Amniotic stem cell (primary cell): ENCODE measurements at regions not wholly inside any gene's neighbourhood (a gene's known extent, or its start where the extent isn't known, plus 50 kb on each side); places are given as distances from the start of the nearest gene placed in this dataset.
A peak's percentile ranks its signal among the peaks of the same experiment; 100 is the strongest.

ENCODE experiments used
- DNase-seq: peaks from one replicate; lab custom pipeline; 2025; lab: John Stamatoyannopoulos, UW

DNA sequence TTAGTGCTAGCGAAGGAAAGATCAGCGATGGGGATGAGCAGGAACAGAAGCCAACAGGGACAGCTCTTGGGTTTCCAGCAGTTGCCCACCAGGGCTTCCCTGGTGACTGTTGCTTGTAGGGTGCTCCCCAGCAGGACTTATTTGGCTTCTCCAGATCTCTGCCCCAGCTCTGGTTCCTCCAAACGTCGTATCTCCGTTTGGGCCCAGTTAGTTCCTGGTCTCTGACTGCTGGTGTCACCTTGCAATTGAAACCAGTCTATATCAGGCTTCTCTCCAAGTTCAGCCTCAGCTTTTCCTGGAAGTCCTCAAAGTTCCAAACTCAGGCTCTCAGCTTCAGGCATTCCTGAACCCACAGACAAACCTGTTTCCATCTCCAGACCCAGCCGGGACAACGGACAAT, 70.8 kb upstream of the NXT1 start:
- no peak for DNase-seq

DNA sequence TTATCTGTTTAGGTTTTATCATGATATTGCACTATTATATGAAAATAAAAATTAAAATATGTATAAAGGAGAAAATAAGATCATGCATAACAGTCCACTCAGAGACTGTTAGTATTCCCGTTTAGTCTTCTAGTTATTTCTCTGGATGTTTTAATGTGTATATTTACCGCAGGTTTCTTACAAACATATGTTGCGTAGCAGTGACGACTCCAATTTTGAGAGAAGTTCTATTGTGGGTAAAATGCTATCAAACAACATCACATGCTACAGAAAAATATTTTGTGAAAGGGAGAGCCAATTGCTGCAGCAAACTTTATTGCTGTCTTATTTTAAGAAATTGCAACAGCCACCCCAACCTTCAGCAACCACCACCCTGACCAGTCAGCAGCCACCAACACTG, 72.4 kb upstream of the NXT1 start:
- DNase-seq = no peak

DNA sequence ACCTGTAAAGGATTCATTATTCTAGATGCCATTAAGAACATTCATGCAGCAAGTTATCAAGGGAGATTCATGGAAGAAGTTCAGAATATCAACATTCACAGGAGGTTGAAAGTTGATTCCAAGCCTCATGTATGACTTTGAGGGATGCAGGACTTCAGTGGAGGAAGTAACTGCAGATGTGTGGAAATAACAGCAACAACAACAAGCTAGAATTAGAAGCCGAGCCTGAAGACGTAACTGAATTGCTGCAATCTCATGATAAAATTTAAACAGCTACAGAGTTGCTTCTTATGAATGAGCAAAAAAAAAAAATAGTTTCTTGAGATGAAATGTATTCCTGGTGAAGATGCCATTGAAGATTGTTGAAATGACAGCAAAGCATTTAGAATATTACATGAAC, 73.3 kb upstream of the NXT1 start:
- no peak for DNase-seq

DNA sequence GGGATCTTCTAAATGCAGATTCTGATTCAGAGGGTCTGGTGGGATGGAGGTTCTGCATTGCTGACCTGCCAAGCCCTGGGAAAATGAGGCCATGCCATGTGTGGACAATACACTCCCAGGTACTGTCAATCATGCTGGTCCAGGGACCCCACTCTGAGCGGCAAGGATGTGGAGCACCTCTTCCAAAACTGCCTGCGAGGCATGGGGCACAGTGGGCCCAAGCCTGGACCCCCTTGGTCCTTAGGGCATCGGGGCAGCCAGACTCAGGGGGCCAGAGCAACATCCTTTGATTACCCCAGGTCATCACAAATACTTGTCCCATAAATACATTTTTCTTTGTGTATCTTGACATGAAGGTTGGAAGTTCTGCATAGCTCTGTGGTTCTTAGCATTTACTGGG, 76.8 kb upstream of the NXT1 start:
- DNase-seq = no peak

DNA sequence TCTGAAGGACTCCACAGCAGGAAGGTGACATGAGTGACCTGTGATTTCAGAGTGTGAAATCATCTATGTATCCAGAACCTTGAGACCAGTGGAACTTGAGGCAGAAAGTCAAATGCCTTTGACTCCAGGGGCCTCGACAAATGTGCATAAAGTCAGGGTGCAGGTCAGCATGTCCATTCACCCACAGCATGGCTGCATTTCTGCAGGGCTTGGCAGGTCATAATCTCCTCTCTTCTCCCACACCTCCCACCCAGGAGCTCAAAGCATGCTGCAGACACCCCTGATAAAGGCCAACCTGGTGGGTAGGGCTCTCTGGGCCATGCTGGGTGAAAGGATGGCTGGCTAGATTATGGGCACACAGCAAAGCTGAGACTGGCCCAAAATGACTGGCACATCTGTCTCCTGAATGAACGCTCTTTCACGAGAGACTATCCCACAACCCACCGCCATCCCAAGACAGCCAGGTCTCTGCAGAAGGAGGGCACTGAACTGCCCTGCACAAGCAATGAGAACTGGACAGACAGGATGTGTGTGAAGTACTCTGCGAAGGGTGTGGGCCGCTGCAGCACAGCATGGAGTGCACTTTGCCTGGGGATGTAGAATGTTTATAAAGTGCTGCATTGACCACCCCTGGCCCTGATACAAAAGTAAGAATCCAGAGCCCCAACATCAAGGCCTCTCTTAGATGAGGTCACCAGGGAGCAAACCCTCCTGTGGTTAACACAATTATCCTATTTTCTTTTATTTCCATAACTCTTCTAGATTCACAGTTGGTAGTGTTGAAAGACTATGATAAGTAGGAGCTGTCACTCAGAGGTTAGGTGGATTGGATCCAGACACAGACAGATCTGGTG, 78.2 kb upstream of the NXT1 start:
- no peak for DNase-seq

DNA sequence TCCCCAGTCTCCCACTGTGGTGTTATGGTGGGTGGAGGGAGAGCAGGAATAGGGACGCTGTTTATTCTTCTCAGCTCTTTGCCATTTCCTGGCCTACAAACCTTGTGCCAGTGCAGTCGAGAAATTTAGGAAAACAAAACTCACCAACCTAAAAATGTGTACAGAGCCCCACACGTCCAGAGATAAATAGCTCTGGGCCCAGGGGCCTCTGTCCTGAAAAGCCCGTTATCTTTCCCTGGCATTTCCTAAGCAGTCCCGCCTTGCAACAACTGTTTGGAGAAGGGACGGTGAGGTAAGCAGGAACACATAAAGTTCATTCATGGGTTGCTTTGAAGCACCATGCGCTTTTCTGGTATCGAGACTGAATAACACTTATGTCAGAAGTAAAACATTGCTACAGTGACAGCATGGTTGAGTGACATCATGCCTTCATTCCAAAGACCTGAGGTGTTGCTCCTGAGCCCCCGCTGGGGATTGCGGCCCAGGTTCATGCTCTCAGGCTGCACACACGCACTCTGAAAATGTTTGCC, 80.1 kb upstream of the NXT1 start:
- no peak for DNase-seq

DNA sequence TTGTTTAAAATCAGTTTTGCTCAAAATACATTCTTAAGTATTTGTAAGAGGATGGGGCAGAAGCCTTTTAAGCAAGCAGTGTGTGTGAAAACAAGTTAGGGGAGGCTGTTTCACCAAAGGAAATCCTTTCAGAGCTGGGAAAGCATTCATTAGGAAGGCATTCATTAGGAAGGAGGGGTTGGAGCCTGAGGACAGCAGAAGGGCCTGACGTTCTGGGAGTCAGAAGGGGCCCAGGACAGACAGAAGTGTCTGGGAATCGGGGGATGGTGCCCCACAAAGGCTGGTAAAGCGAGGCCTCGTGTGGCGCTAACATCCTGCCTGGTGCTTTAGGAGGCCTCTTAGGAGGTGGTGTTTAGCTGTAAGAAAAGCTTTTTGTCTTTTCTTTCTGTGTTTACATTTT, 80.6 kb upstream of the NXT1 start:
- DNase-seq = no peak

DNA sequence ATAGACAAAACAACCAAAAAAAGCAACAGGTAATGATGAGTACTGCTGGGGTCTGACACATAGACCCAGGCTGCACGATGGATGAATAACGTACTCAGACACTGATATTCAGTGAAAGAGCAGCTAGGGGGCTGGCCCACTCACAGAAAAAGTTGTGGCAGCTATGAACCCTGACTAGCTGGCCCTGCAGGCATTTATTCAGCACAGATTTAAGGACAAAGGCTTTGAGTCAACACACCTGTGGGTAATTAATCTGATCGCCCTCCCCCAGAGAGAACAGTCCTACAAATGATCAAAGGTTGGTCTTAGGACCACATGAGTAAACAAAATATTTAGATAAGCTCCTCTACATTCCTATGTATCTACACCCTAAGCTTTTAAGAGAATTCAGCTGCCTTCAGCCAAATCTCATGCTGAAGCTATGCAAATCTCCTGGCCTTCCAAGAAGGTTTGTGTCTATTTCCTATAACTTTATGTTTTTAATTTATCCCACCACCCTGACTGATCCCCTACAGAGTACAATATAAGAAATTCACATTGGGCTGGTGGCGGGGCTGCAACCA, 81.7 kb upstream of the NXT1 start:
- DNase-seq = no peak

DNA sequence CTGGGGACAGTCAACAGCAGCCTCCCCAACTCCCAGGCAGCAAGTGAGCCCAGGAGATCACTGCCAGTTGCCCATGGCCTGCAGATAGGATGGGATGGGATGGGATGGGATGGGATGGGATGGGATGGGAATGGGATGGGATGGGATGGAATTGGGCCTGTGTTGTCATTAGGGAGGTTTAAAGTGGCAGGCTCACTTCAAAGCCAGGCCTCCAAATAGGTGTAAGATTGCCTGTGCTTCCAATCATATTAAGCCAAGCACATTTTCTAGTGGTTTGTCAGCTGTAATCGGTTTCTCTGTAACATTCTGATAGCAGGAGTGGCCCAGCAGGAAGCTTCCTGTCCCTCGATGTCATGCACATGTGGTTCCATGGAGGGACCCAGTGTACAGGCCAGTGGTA, 82.7 kb upstream of the NXT1 start:
- DNase-seq = no peak

DNA sequence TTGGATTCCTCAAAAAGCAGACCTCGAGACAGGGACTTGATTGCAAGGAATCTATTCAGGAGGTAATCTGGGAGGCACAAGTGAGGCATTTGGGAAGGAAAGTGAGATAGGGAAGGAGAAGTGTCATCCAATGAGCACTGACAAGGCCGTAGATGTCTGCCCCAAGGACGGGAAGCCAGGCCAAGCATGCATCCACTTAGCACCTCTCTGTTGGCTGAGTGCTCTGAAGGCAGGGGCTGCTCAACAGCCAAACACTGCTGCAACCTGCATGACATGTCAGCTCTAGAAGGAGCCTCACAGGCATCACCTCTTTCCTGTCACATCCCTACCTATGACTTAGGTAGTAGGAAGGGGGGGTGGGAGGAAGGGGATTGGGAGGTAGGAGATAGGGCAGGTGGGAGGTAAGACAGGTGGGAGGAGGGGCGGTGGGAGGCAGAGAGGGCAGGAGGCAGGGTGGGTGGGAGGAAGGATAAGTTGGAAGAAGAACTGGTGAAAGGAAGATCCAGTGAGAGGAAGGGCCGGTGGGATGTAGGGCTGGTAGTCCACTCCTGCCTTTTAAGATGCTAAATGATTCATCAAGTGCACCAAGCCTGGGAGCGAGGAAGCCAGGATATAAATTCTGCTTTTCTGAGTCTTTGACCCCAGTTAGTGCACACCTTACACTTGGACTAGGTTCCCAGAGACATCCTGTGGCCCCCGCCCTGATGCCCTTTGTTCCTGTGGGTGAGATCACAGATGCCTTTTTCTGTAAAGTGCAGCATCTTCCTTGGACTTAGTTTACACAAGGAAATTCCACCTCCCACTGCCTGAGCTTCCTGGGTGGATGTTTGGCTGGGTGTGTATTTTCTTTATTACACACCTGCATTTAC, 83.8 kb upstream of the NXT1 start:
- DNase-seq = no peak

DNA sequence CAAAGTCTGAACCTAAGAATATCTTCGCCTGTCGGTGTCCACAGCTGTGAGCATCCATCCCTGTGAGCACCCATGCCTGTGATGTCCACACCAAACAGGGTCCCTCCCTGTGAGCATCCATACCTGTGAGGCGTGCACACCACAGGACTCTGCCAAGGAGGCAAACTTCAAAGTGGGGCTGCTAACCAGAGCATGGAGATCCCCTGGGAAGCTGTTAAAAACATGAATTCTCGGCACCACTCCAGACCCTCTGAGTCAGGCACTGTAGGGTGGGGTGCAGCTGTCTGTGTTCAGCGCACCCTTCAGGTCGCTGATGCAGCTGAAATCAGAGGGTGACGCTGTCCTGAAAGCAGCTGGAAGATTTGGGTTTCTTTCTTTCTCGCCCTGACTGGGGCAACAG, 85.4 kb upstream of the NXT1 start:
- no peak for DNase-seq

DNA sequence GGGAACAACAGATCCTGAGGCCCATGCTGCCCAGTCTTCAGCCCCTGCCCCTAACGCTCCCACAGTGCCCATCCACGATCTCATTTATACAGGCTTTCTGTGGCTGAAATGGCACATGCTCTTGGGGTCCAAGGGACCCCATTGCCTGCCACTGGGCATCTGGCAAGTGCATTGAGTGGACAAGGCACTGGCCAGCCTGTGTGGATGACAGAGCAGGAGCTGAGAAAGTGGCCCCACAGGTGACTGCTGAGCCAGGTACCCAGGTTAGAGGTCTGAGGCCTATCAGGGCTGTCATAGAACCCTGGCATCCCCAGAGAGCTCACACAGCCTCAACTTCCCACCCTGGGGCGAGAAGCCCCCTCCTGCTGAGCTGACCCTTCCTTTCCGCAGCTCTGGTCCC, 86.0 kb upstream of the NXT1 start:
- DNase-seq = no peak

DNA sequence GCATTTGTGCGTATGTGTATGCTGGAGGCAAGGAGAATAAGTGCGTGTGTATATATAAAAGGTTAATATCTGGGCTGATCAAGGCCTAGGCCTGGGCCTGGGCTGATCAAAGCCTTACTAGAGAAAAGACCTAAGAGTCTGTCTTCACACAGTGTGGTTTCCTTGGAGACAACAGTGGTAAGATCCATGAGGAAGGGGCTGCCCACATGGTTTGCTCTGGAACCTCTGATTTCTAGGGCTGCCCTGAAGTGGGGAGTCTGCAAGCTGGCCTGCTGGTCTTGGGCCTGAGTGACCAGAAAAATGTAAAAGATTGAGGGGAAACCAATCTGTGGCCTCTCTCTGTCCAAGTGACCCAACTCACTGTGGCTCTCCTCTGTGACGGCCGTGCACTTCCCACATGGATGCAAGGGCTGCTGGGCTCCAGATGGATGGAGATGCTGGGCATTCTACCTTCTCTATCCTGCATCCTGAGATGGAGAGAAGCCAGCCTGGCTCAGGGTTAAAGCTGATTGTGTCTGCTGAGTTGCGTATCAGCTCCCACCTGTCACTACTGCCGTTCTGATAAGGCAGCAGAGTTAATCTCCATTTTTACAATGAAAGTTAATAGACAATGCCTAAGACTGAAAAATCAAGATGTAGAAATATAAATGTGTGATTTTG, 90.3 kb upstream of the NXT1 start:
- no peak for DNase-seq

DNA sequence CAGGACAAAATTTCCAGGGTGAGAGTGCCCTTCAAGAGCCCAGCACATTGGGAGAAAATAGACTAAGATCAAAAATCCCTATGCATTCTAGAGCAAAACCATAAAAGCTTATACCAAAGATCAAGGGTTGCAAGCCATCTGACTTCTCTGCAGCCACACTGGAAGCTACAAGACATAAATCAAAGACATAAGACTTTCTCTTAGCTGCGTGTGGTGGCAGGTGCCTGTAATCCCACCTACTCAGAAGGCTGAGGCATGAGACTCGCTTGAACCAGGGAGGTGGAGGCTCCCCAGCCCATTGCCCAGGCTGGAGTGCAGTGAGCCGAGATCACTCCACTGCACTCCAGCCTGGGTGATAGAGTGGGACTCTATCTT, 91.9 kb upstream of the NXT1 start:
- DNase-seq = no peak

DNA sequence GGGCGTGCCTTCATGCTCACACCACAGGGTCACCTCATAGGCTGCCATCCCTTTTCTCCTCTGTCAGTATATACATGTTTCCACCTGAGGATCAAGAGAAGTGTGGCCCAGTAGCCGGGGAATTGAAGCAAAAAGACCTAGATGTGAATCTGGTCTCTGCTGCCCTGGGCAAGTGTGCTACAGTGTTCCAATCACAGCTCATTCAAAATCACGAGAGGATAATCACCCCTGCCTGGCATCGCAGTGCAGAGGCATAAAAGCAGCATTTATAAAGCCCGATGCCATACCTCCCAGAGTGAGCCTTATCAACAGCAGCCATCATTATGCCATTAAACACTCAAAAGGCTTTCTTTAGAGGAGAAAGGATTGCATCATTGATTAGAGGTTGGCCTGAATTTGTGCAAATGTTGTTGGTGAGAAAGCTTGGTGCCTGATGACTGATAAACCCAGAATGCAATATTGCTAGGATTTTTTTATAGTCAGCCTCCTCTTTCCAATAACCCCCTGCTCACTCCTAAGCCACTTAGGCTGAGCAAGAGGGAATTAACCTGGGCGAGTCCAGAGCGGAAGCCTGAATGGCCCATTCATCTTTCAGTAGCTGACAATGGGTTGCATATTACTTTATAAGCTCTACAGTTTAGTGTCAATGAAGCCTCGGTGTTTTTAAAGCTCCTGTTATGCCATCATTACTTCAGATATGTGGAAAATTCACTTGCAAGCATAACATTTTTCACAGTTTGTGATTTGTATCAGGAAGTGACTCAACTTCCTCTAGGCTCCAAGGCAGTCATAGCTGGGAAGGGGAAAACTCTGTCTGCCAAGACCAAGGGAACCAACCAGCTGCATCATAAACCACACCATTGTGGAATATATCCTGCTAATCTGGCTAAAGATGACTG, 92.5 kb upstream of the NXT1 start:
- peak; percentile 66 for DNase-seq

DNA sequence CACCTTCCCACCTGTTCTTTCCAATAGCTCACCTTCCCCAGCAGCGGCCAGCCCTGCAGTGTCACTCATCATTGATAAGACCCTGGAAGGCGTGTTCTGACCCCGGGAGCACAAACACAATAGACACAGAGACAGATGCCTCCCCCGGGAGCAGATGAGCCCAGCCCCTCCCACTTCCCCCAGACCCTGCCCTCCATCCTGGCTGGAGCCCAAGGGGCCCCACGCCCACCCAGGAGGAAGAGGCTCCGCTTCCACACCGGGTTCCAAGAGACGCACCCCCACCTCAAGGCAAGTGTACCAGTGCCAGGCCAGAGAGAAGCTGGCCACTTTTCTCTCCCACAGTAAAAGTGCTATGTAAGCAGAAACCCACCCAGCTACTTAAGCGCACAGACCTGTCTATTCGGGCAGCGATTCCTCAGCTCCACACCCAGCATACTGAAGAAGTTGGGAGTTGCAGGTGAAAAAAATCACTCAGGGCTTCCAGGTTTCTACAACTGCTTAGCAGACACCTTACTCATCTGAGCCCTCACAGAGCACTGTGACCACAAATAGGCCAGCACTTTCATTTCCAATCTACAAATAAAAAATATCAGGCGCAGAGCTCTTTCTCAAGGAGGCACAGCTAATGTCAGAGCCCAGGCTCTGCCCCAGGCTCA, 93.4 kb upstream of the NXT1 start:
- DNase-seq = no peak

DNA sequence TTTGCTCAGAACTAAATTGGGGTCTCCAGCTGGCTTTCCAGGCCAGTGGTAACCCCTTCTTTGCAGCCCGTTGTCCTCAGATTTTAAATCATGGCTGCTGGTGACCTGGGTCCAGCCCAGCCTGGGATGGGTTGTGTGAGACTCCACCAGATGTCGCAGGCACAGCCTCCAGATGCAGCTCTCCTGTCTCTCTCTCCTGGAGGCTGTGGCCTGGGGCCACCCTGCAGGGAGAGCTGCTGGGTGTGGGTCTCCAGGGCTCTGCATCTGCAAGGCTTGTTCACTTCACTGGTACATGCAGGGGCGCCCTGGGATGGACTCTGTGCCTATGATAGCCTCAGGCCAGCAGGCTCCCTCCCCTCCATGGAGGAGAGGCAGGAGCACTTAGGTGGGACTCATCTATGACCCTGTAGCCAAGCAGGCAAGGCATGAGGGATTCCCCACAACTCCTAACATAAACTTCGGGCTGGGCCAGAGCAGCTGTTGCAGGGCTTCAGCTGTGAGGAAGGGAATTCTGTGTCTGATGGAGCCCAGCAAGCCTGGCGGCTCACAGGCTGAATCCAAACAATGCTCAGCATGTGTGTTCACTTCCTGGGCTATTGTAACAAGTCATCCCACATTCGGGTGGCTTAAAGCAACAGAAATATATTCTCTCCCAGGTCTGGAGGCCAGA, 94.7 kb upstream of the NXT1 start:
- DNase-seq = no peak

DNA sequence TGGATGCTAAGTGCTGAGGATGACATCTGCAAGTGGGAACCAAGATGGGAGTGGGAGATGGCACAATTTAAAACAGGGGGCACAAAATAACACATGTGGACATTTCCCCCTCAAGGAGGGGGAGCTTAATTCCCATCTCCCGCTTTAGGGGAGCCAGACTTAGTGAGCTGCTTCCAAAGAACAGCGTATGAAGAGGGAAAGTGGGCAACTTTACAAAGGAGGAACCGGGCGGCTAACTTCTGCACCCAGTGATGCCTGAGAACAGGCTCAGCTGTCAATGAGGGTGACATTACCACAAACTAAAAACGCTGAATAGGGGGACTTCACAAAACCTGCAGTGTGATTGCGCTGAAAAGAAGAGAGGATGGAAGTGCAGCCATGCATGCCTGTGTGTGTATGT, 95.5 kb upstream of the NXT1 start:
- no peak for DNase-seq

DNA sequence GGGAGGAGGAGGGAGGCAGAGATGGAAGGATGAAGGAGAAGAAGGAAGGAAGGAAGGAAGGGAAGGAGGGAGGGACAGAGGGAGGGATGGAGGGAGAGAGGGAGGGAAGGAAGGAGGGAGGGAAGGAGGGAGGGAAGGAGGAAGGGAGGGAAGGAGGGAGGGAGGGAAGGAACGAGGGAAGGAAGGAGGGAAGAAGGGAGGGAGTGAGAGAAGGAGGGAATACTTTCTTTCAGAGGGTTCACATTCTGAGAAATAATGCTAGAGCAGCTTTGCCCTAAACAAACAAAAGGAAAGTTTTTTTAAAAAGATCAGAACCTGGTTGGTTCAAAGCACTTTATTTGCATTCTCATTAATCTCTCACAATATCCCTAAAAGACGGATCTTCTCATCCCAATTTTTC, 96.1 kb upstream of the NXT1 start:
- no peak for DNase-seq

DNA sequence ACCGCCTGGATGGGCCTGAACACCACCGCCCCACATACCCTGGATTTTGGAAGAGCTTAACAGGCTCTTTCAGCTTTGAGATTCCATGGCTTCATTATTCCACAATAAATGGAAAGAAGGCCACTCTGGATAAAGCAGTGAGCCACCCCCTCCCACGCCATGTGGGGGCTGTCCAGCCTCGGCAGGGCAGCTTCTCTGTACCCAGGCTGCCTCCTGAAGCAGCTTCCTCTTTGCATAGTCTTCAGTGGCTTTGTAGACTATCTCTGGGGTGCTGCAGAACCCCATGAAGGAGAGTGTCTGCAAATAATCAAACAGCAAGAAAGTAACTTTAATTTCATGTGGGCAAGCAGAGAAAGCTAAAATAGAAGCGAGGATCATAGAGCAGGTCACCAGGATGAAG, 96.6 kb upstream of the NXT1 start:
- no peak for DNase-seq
